ENCODE measurements at regions not wholly inside any gene's neighbourhood (a gene's known extent, or its start where the extent isn't known, plus 50 kb on each side); places are given as distances from the start of the nearest gene placed in this dataset.

GRCh38 chrX:4484266-4484665, 770.8 kb upstream of the PRKX start:
- no peak for FAIRE-seq

- no peak for FAIRE-seq
These were observed 738.1 kb upstream of the PRKX start for GRCh38 chrX:4451591-4451990.

GRCh38 chrX:4450177-4450576, 736.7 kb upstream of the PRKX start:
- no peak for FAIRE-seq

- FAIRE-seq: no peak
These were observed 722.5 kb upstream of the PRKX start for GRCh38 chrX:4435905-4436304.

- FAIRE-seq: no peak
These were observed 684.0 kb upstream of the PRKX start for GRCh38 chrX:4397471-4397870.

GRCh38 chrX:4382273-4382672, 668.8 kb upstream of the PRKX start:
- no peak for FAIRE-seq

GRCh38 chrX:4380710-4381109, 667.3 kb upstream of the PRKX start:
- no peak for FAIRE-seq

- no peak for FAIRE-seq
These were observed 665.6 kb upstream of the PRKX start for GRCh38 chrX:4379071-4379470.

GRCh38 chrX:4373791-4374190, 660.3 kb upstream of the PRKX start:
- no peak for FAIRE-seq

GRCh38 chrX:4358577-4358976, 645.1 kb upstream of the PRKX start:
- FAIRE-seq: no peak

- no peak for FAIRE-seq
These were observed 609.5 kb upstream of the PRKX start for GRCh38 chrX:4322916-4323315.

- FAIRE-seq: no peak
These were observed 607.0 kb upstream of the PRKX start for GRCh38 chrX:4320436-4320947.

- no peak for FAIRE-seq
These were observed 602.4 kb upstream of the PRKX start for GRCh38 chrX:4315891-4316290.

GRCh38 chrX:4314586-4314985, 601.1 kb upstream of the PRKX start:
- no peak for FAIRE-seq

- FAIRE-seq: no peak
These were observed 563.7 kb upstream of the PRKX start for GRCh38 chrX:4277122-4277521.

GRCh38 chrX:4268676-4269075, 555.2 kb upstream of the PRKX start:
- no peak for FAIRE-seq

GRCh38 chrX:4265036-4265435, 551.6 kb upstream of the PRKX start:
- FAIRE-seq: no peak

GRCh38 chrX:4263030-4263803, 549.8 kb upstream of the PRKX start:
- no peak for FAIRE-seq

GRCh38 chrX:4253092-4253491, 539.6 kb upstream of the PRKX start:
- FAIRE-seq: no peak

GRCh38 chrX:4249401-4249800, 536.0 kb upstream of the PRKX start:
- no peak for FAIRE-seq

- no peak for FAIRE-seq
These were observed 530.3 kb upstream of the PRKX start for GRCh38 chrX:4243759-4244158.

GRCh38 chrX:4240541-4241194, 527.2 kb upstream of the PRKX start:
- no peak for FAIRE-seq

GRCh38 chrX:4239650-4240540, 526.4 kb upstream of the PRKX start:
- no peak for FAIRE-seq
